Stimulated activated CD8-positive, alpha-beta memory T cell treated with anti-CD3 and anti-CD28 coated beads, Interleukin-15, amount 100 ng/mL, for 48 hours (primary cell): ENCODE measurements at regions not wholly inside any gene's neighbourhood (a gene's known extent, or its start where the extent isn't known, plus 50 kb on each side); places are given as distances from the start of the nearest gene placed in this dataset.
"Not testable (repeated sequence)": the region's sequence is repeated elsewhere in the genome, so short reads cannot be mapped to it uniquely, and the experiment has no call there.

Source experiments
- DNase-seq, 2 donors: peaks; one replicate each; pipeline ENCODE4 v3.0.0-alpha.2; 2020; ENCODE audit warnings: low read depth in 2 of 2

GRCh38 chr1:157325220-157325619 is 187.0 kb upstream of the ETV3 start:
- no peak for DNase-seq

- DNase-seq: not testable (repeated sequence)
These were observed 183.8 kb upstream of the ETV3 start for GRCh38 chr1:157321972-157322371.

- no peak for DNase-seq
These were observed 181.4 kb upstream of the ETV3 start for GRCh38 chr1:157319567-157319966.

- DNase-seq: not testable (repeated sequence)
These were observed 179.0 kb upstream of the ETV3 start for GRCh38 chr1:157317229-157317628.

- no peak for DNase-seq
These were observed 177.3 kb upstream of the ETV3 start for GRCh38 chr1:157315544-157315943.

GRCh38 chr1:157314408-157314807 is 176.2 kb upstream of the ETV3 start:
- no peak for DNase-seq

- DNase-seq: no peak
These were observed 175.1 kb upstream of the ETV3 start for GRCh38 chr1:157313240-157313807.

- DNase-seq: no peak
These were observed 174.1 kb upstream of the ETV3 start for GRCh38 chr1:157312082-157312812.

- no peak for DNase-seq
These were observed 173.5 kb upstream of the ETV3 start for GRCh38 chr1:157311730-157312081.

- not testable (repeated sequence) for DNase-seq
These were observed 172.9 kb upstream of the ETV3 start for GRCh38 chr1:157310805-157311729.

GRCh38 chr1:157310401-157310800 is 172.2 kb upstream of the ETV3 start:
- no peak for DNase-seq

GRCh38 chr1:157307491-157307890 is 169.3 kb upstream of the ETV3 start:
- no peak for DNase-seq

GRCh38 chr1:157306896-157307295 is 168.7 kb upstream of the ETV3 start:
- DNase-seq: no peak

- no peak for DNase-seq
These were observed 166.1 kb upstream of the ETV3 start for GRCh38 chr1:157304271-157304670.

- no peak for DNase-seq
These were observed 164.5 kb upstream of the ETV3 start for GRCh38 chr1:157302724-157303123.

- DNase-seq: no peak
These were observed 164.0 kb upstream of the ETV3 start for GRCh38 chr1:157302199-157302497.

GRCh38 chr1:157301477-157302198 is 163.4 kb upstream of the ETV3 start:
- DNase-seq: no peak

GRCh38 chr1:157294387-157295145 is 156.4 kb upstream of the ETV3 start:
- DNase-seq: not testable (repeated sequence)

- no peak for DNase-seq
These were observed 154.8 kb upstream of the ETV3 start for GRCh38 chr1:157292809-157293564.

GRCh38 chr1:157292302-157292701 is 154.1 kb upstream of the ETV3 start:
- no peak for DNase-seq

GRCh38 chr1:157291083-157291482 is 152.9 kb upstream of the ETV3 start:
- no peak for DNase-seq
